Epithelial cell of prostate (primary cell): ENCODE measurements at regions not wholly inside any gene's neighbourhood (a gene's known extent, or its start where the extent isn't known, plus 50 kb on each side); places are given as distances from the start of the nearest gene placed in this dataset.
A peak's percentile ranks its signal among the peaks of the same experiment; 100 is the strongest.

ENCODE experiments used
- DNase-seq: peaks from one replicate; pipeline ENCODE4 v3.0.0-alpha.2; 2011; ENCODE audit warnings: low read depth, low spot score
- H3K27ac ChIP-seq: fragments of 450-650 bp; 2 replicates; pipeline ENCODE4 v1.5.1; 2017; ENCODE audit warnings: mild to moderate bottlenecking

GRCh38 chr11:95589893-95590612 lies 199.5 kb downstream of the FAM76B start:
- no peak overlapping the region for H3K27ac ChIP-seq

GRCh38 chr11:95588821-95589220 lies 200.8 kb downstream of the FAM76B start:
- no peak for DNase-seq

More at GRCh38 chr11:95589893-95590612, 199.5 kb downstream of the FAM76B start:
- DNase-seq = no peak

GRCh38 chr11:95586661-95587060 lies 202.9 kb downstream of the FAM76B start:
- no peak for DNase-seq
- no peak overlapping the region for H3K27ac ChIP-seq

More at GRCh38 chr11:95588821-95589220, 200.8 kb downstream of the FAM76B start:
- H3K27ac ChIP-seq = no peak overlapping the region

- peak overlapping the region; percentile 36 for H3K27ac ChIP-seq
- no peak for DNase-seq
These were observed 203.4 kb downstream of the FAM76B start for GRCh38 chr11:95586155-95586554.

GRCh38 chr11:95585752-95586077 lies 203.9 kb downstream of the FAM76B start:
- peak overlapping the region; percentile 36 for H3K27ac ChIP-seq
- DNase-seq = no peak

GRCh38 chr11:95585069-95585751 lies 204.4 kb downstream of the FAM76B start:
- H3K27ac ChIP-seq = peak overlapping the region; percentile 36
- DNase-seq = no peak

GRCh38 chr11:95584589-95584988 lies 205.0 kb downstream of the FAM76B start:
- H3K27ac ChIP-seq = peak overlapping the region; percentile 36
- no peak for DNase-seq

- H3K27ac ChIP-seq = no peak overlapping the region
- peak; percentile 20 for DNase-seq
These were observed 205.4 kb downstream of the FAM76B start for GRCh38 chr11:95584180-95584579.

GRCh38 chr11:95577716-95578460 lies 211.7 kb downstream of the FAM76B start:
- peak; percentile 64 for DNase-seq
- peak overlapping the region; percentile 76 for H3K27ac ChIP-seq

- no peak for DNase-seq
- no peak overlapping the region for H3K27ac ChIP-seq
These were observed 213.3 kb downstream of the FAM76B start for GRCh38 chr11:95576146-95576845.

- H3K27ac ChIP-seq = no peak overlapping the region
- DNase-seq = no peak
These were observed 214.1 kb downstream of the FAM76B start for GRCh38 chr11:95575517-95575916.

GRCh38 chr11:95571718-95572260 lies 217.8 kb downstream of the FAM76B start:
- no peak for DNase-seq
- H3K27ac ChIP-seq = no peak overlapping the region

GRCh38 chr11:95570845-95571244 lies 218.7 kb downstream of the FAM76B start:
- no peak overlapping the region for H3K27ac ChIP-seq
- DNase-seq = no peak

- DNase-seq = no peak
- H3K27ac ChIP-seq = no peak overlapping the region
These were observed 220.4 kb downstream of the FAM76B start for GRCh38 chr11:95569207-95569606.

GRCh38 chr11:95568281-95568680 lies 221.3 kb downstream of the FAM76B start:
- H3K27ac ChIP-seq = no peak overlapping the region
- DNase-seq = no peak

GRCh38 chr11:95567685-95568084 lies 221.9 kb downstream of the FAM76B start:
- DNase-seq = no peak
- no peak overlapping the region for H3K27ac ChIP-seq

- H3K27ac ChIP-seq = no peak overlapping the region
- DNase-seq = no peak
These were observed 223.4 kb downstream of the FAM76B start for GRCh38 chr11:95566211-95566610.

GRCh38 chr11:95565724-95566141 lies 223.8 kb downstream of the FAM76B start:
- DNase-seq = no peak
- H3K27ac ChIP-seq = no peak overlapping the region

GRCh38 chr11:95563859-95564258 lies 225.7 kb downstream of the FAM76B start:
- DNase-seq = no peak
- no peak overlapping the region for H3K27ac ChIP-seq

GRCh38 chr11:95563173-95563572 lies 226.4 kb downstream of the FAM76B start:
- no peak for DNase-seq
- no peak overlapping the region for H3K27ac ChIP-seq
